Duodenal mucosa (tissue), 2 donors: ENCODE measurements at regions not wholly inside any gene's neighbourhood (a gene's known extent, or its start where the extent isn't known, plus 50 kb on each side); places are given as distances from the start of the nearest gene placed in this dataset.

Experiments
- H3K27ac ChIP-seq: one replicate; pipeline ENCODE4 v1.7.0; 2013; ENCODE audit warnings: low read depth, low read length
- H3K27me3 ChIP-seq, 2 donors: one replicate each; pipeline ENCODE4 v1.7.0; 2013; ENCODE audit warnings: low read length in 2 of 2, control low read depth in 1 of 2; ENCODE audit not compliant: insufficient read depth in 2 of 2, control insufficient read depth in 1 of 2
- H3K36me3 ChIP-seq, 2 donors: one replicate each; pipeline ENCODE4 v1.7.0; 2013; ENCODE audit warnings: low read length in 2 of 2, control low read depth in 1 of 2; ENCODE audit not compliant: insufficient read depth in 2 of 2, control insufficient read depth in 1 of 2
- H3K4me1 ChIP-seq, 2 donors: one replicate each; pipeline ENCODE4 v1.7.0; 2013; ENCODE audit warnings: low read length in 2 of 2, control low read depth in 1 of 2; ENCODE audit not compliant: insufficient read depth in 2 of 2, control insufficient read depth in 1 of 2
- H3K4me3 ChIP-seq, 2 donors: one replicate each; pipeline ENCODE4 v1.7.0; 2013; ENCODE audit warnings: low read length in 2 of 2, low read depth in 1 of 2
- H3K9ac ChIP-seq, 2 donors: one replicate each; pipeline ENCODE4 v1.7.0; 2013; ENCODE audit warnings: low read length in 2 of 2, low read depth in 1 of 2
- H3K9me3 ChIP-seq, 2 donors: one replicate each; pipeline ENCODE4 v1.7.0; 2013; ENCODE audit warnings: low read length in 2 of 2, control low read depth in 1 of 2; ENCODE audit not compliant: control insufficient read depth in 1 of 2

- H3K27me3 ChIP-seq = no peaks in the 10 kb centered on the region
- no peaks in the 10 kb centered on the region for H3K9me3 ChIP-seq
- H3K36me3 ChIP-seq = no peaks in the 10 kb centered on the region
- no peak overlapping the region for H3K4me3 ChIP-seq
- no peak overlapping the region for H3K27ac ChIP-seq
- no peak overlapping the region for H3K9ac ChIP-seq
- H3K4me1 ChIP-seq = no peaks in the 10 kb centered on the region
Observed at GRCh38 chr14:101116065-101116464, 212.5 kb upstream of the RTL1 start.

GRCh38 chr14:101116486-101117130, 213.1 kb upstream of the RTL1 start:
- Histone ChIP-seq H3K9ac (no peak overlapping the region), H3K27ac (no peak overlapping the region), H3K4me1 (peaks cover 0 to 1% of the 10 kb centered on the region in 2 donors), H3K36me3 (no peaks in the 10 kb centered on the region), H3K4me3 (no peak overlapping the region), H3K27me3 (no peaks in the 10 kb centered on the region), H3K9me3 (no peaks in the 10 kb centered on the region)

GRCh38 chr14:101117543-101117942, 214.0 kb upstream of the RTL1 start:
- no peak overlapping the region for H3K9ac ChIP-seq
- no peaks in the 10 kb centered on the region for H3K36me3 ChIP-seq
- no peaks in the 10 kb centered on the region for H3K27me3 ChIP-seq
- H3K27ac ChIP-seq = no peak overlapping the region
- H3K4me3 ChIP-seq = no peak overlapping the region
- peaks cover 0 to 3% of the 10 kb centered on the region in 2 donors for H3K4me1 ChIP-seq
- H3K9me3 ChIP-seq = no peaks in the 10 kb centered on the region

GRCh38 chr14:101118233-101118632, 214.7 kb upstream of the RTL1 start:
- Histone ChIP-seq H3K36me3 (no peaks in the 10 kb centered on the region), H3K9ac (no peak overlapping the region), H3K9me3 (no peaks in the 10 kb centered on the region), H3K4me3 (no peak overlapping the region), H3K27me3 (no peaks in the 10 kb centered on the region), H3K4me1 (peaks cover 0 to 3% of the 10 kb centered on the region in 2 donors), H3K27ac (no peak overlapping the region)

DNA sequence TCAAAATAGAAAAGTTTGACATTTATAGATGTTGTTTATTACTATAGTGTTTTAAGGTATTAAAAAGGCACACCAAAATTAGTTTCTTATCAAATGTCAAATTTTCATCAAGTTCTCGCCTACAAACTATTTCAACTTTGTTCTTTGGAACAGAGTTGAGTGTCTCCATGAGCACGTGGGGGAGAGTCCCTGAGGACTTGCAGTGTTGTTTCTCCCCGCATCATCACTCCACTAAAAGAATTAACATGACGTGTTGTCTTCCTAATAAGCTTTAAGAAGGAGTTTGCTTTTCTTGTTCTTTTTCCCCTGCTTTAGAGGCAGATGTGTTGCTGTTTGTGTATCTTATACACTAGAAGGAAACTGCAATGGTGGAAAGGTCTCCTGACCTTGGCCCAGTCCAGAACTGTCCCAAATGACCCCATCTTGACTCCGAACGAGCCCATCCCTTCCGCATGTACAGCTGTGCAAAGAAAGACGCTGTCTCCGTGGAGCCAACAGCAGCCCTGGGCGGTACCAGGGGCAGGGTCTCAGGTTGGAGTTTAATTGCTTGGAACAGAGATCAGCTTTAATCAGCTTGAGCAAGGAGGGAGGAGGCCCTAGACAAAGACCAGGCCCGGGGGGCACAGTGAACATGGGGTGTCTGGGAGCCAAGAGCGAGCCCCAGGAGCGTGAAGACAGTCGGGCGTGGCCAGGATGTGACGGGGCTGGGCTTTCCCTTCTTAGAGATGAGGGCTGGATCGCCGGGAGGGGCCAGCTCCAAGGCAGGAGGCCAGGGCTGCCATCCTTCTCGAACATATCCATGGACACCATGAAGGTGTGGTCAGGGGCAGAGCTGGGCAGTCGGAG, 215.4 kb upstream of the RTL1 start:
- Histone ChIP-seq H3K9me3 (no peaks in the 10 kb centered on the region), H3K36me3 (no peaks in the 10 kb centered on the region), H3K4me3 (no peak overlapping the region), H3K4me1 (peaks cover 0 to 3% of the 10 kb centered on the region in 2 donors), H3K9ac (no peak overlapping the region), H3K27me3 (no peaks in the 10 kb centered on the region), H3K27ac (no peak overlapping the region)

GRCh38 chr14:101119830-101120571, 216.5 kb upstream of the RTL1 start:
- H3K36me3 ChIP-seq = no peaks in the 10 kb centered on the region
- H3K4me1 ChIP-seq = peaks cover 0 to 3% of the 10 kb centered on the region in 2 donors
- H3K27ac ChIP-seq = no peak overlapping the region
- H3K9ac ChIP-seq = no peak overlapping the region
- peak overlapping the region; percentile 11 to 32 for H3K4me3 ChIP-seq
- no peaks in the 10 kb centered on the region for H3K9me3 ChIP-seq
- H3K27me3 ChIP-seq = no peaks in the 10 kb centered on the region

DNA sequence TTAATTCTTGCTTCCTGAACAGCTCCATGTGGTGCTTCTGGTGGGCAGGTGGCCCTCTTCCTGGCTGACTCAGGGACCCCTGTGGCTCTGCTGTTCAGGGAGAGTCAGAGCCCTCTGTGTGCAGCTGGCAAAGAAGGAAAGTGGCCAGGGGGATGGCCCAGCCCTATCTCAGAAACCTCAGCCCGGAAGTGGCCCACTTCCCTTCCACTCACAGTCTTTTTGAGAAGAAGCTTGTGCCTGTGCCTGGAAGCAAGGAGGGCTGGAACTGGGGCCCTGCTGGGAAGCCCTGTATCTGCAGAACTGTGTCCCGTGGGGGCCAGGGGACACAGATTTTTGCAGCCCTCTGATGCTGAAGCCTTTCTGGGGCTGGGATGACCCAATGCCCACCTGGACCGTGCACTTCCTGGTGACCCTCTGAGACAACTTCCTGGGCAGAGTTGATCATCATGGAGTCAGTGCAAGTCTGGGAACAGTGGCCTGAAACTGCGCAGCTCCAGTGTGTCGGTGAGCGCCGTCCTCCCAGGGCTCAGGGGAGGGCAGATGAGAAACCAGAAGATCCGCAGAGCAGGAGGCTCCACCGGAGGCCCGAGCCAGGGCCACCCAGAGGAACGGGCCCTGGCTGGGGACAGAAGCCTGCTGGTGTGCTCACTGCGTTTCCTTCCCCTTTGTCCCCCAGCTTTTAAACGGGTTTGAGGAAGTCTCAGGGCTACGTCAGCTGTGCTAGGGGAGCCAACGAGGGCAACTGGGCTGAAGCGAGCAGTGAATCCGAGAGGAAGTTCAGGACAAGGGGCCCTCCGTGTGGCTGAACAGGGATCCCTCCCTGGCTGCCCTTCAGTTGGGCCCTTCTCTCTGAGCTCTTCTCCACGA, 217.4 kb upstream of the RTL1 start:
- no peak overlapping the region for H3K9ac ChIP-seq
- no peaks in the 10 kb centered on the region for H3K9me3 ChIP-seq
- H3K27ac ChIP-seq = peak overlapping the region; percentile 17
- H3K27me3 ChIP-seq = no peaks in the 10 kb centered on the region
- H3K4me3 ChIP-seq = peak overlapping the region in 1 of 2 donors; percentile 32
- no peaks in the 10 kb centered on the region for H3K36me3 ChIP-seq
- H3K4me1 ChIP-seq = peaks cover 0 to 3% of the 10 kb centered on the region in 2 donors

DNA sequence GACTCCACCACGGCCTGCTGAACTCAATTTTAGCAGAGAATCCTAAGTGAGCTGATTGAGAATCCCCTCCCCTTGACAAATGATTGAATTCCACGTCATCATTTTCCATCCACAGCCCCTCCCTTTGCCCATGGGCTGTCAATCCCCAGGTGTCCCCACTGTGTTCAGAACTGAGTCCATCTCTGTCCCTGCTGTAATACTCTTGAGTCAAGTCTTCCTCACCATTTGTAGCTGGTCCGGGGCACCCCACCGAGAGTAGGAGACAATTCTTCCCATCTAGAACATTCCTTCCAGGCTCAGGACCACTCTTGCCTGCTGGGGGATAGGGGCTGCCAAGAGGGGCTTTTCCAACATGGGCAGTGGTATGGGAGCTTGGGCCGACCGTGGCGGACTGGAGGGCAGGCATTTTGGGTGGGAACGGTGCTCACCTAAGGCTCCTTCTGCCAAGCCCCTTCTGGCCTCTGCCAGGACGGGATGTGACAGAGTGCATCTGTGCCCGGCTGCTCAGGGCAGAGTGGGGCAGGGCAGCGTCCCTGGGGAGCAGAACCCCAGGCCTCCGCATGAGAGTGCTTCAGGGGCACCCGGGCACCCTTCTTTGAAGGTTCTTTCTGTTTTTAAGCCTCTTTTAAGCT, 218.1 kb upstream of the RTL1 start:
- Histone ChIP-seq H3K27me3 (no peaks in the 10 kb centered on the region), H3K4me1 (peaks cover 0 to 3% of the 10 kb centered on the region in 2 donors), H3K36me3 (no peaks in the 10 kb centered on the region), H3K4me3 (no peak overlapping the region), H3K27ac (no peak overlapping the region), H3K9me3 (no peaks in the 10 kb centered on the region), H3K9ac (no peak overlapping the region)
